Neural progenitor cell (in vitro differentiated cells): ENCODE measurements at regions not wholly inside any gene's neighbourhood (a gene's known extent, or its start where the extent isn't known, plus 50 kb on each side); places are given as distances from the start of the nearest gene placed in this dataset.
"Not testable (repeated sequence)": the region's sequence is repeated elsewhere in the genome, so short reads cannot be mapped to it uniquely, and the experiment has no call there.

ENCODE experiments used
- DNase-seq: peaks from one replicate; pipeline ENCODE4 v3.0.0-alpha.2; 2016; ENCODE audit warnings: low spot score
- H2AFZ ChIP-seq: fragments of 200-600 bp; sonication (generic); replicated peaks from 2 replicates; pipeline ENCODE4 v1.6.1; 2016; ENCODE audit warnings: antibody characterized with exemption
- H3F3A ChIP-seq: fragments of 200-600 bp; sonication (generic); 2 replicates; pipeline ENCODE4 v1.6.1; 2016; ENCODE audit warnings: antibody characterized with exemption, low read depth
- H3K27ac ChIP-seq: fragments of 200-600 bp; sonication (generic); 2 replicates; pipeline ENCODE4 v1.5.1; 2016; ENCODE audit warnings: mild to moderate bottlenecking
- H3K27me3 ChIP-seq: fragments of 200-600 bp; sonication (generic); 2 replicates; pipeline ENCODE4 v1.6.1; 2016; ENCODE audit warnings: mild to moderate bottlenecking, moderate library complexity
- H3K36me3 ChIP-seq: fragments of 200-600 bp; sonication (generic); 2 replicates; pipeline ENCODE4 v1.5.1; 2016
- H3K4me1 ChIP-seq: fragments of 200-600 bp; sonication (generic); 2 replicates; pipeline ENCODE4 v1.6.1; 2016; ENCODE audit warnings: mixed run types
- H3K4me2 ChIP-seq: fragments of 200-600 bp; sonication (generic); 2 replicates; pipeline ENCODE4 v1.6.1; 2016
- H3K4me3 ChIP-seq: fragments of 200-600 bp; sonication (generic); 2 replicates; pipeline ENCODE4 v1.5.1; 2016
- H3K79me2 ChIP-seq: fragments of 200-600 bp; sonication (generic); 2 replicates; pipeline ENCODE4 v1.6.1; 2016; ENCODE audit warnings: low read depth
- H3K9ac ChIP-seq: fragments of 200-600 bp; sonication (generic); 2 replicates; pipeline ENCODE4 v1.6.1; 2016
- H3K9me3 ChIP-seq: fragments of 200-600 bp; sonication (generic); 2 replicates; pipeline ENCODE4 v1.5.1; 2016; ENCODE audit warnings: low read depth
- H4K20me1 ChIP-seq: fragments of 200-600 bp; sonication (generic); 2 replicates; pipeline ENCODE4 v1.6.1; 2016; ENCODE audit warnings: low read depth
- H3K27ac Mint-ChIP-seq: 3 replicates; pipeline ENCODE4 v1.8.0; 2021; ENCODE audit warnings: mixed read lengths
- H3K27me3 Mint-ChIP-seq: 2 replicates; pipeline ENCODE4 v1.8.0; 2022; ENCODE audit warnings: low read depth, mild to moderate bottlenecking, inconsistent platforms, moderate library complexity, mixed read lengths; ENCODE audit not compliant: insufficient read depth
- H3K36me3 Mint-ChIP-seq: 3 replicates; pipeline ENCODE4 v1.8.0; 2021; ENCODE audit warnings: mixed read lengths
- H3K4me1 Mint-ChIP-seq: 3 replicates; pipeline ENCODE4 v1.8.0; 2021; ENCODE audit warnings: mixed read lengths
- H3K4me3 Mint-ChIP-seq: 3 replicates; pipeline ENCODE4 v1.8.0; 2021; ENCODE audit warnings: mild to moderate bottlenecking, moderate library complexity, mixed read lengths
- H3K9me3 Mint-ChIP-seq: 3 replicates; pipeline ENCODE4 v1.8.0; 2020; ENCODE audit warnings: mixed read lengths
- CTCF ChIP-seq: fragments of 200-600 bp; sonication (generic); IDR thresholded peaks from 2 replicates; pipeline ENCODE4 v1.5.1; 2017; ENCODE audit warnings: antibody characterized with exemption, mild to moderate bottlenecking
- EZH2 ChIP-seq: fragments of 200-600 bp; sonication (generic); IDR thresholded peaks from 2 replicates; pipeline ENCODE4 v1.6.1; 2017; ENCODE audit warnings: antibody characterized with exemption, mild to moderate bottlenecking, moderate library complexity
- EZH2phosphoT487 ChIP-seq: fragments of 200-600 bp; sonication (generic); IDR thresholded peaks from 2 replicates; pipeline ENCODE4 v1.6.1; 2017; ENCODE audit warnings: antibody characterized with exemption

- Histone ChIP-seq H3K27me3 (no peaks in the 10 kb centered on the region), H3K4me1 (no peaks in the 10 kb centered on the region), H3F3A (no peaks in the 10 kb centered on the region), H4K20me1 (no peaks in the 10 kb centered on the region), H3K9me3 (no peaks in the 10 kb centered on the region), H3K4me2 (no peak overlapping the region), H3K9ac (no peak overlapping the region), H3K36me3 (no peaks in the 10 kb centered on the region), H3K27ac (no peak overlapping the region), H3K4me3 (no peak overlapping the region), H3K79me2 (no peaks in the 10 kb centered on the region), H2AFZ (peak overlapping the region; percentile 74)
- H3K9me3 Mint-ChIP-seq: no peaks in the 10 kb centered on the region
- H3K36me3 Mint-ChIP-seq: no peaks in the 10 kb centered on the region
- no peak overlapping the region for H3K27ac Mint-ChIP-seq
- no peaks in the 10 kb centered on the region for H3K27me3 Mint-ChIP-seq
- H3K4me3 Mint-ChIP-seq: no peak overlapping the region
- peaks cover 4% of the 10 kb centered on the region for H3K4me1 Mint-ChIP-seq
- no peak for DNase-seq
- TF ChIP-seq EZH2phosphoT487 (no peak), CTCF (no peak), EZH2 (no peak)
Observed at GRCh38 chr2:52260904-52261303, 1229.0 kb upstream of the NRXN1 start.

- H3K4me2 ChIP-seq, H4K20me1 ChIP-seq, H3K4me1 Mint-ChIP-seq, H3F3A ChIP-seq, H3K27me3 ChIP-seq, H3K9ac ChIP-seq, H3K27ac Mint-ChIP-seq, H3K27ac ChIP-seq, H3K36me3 Mint-ChIP-seq, H3K4me3 Mint-ChIP-seq, H3K9me3 ChIP-seq, H3K4me1 ChIP-seq, H3K27me3 Mint-ChIP-seq, H3K4me3 ChIP-seq, H3K9me3 Mint-ChIP-seq, H2AFZ ChIP-seq, H3K36me3 ChIP-seq, DNase-seq, H3K79me2 ChIP-seq: not testable (repeated sequence)
Observed at GRCh38 chr2:52258967-52259366, 1227.0 kb upstream of the NRXN1 start.

- Histone ChIP-seq H3K4me1 (no peaks in the 10 kb centered on the region), H3K27me3 (no peaks in the 10 kb centered on the region), H3K27ac (no peak overlapping the region), H4K20me1 (no peaks in the 10 kb centered on the region), H3K9me3 (no peaks in the 10 kb centered on the region), H3K9ac (no peak overlapping the region), H3K4me3 (no peak overlapping the region), H3K4me2 (no peak overlapping the region), H3K36me3 (no peaks in the 10 kb centered on the region), H3F3A (no peaks in the 10 kb centered on the region), H2AFZ (no peak overlapping the region), H3K79me2 (no peaks in the 10 kb centered on the region)
- H3K36me3 Mint-ChIP-seq: no peaks in the 10 kb centered on the region
- no peak for TF ChIP-seq CTCF
- no peak overlapping the region for H3K4me3 Mint-ChIP-seq
- H3K9me3 Mint-ChIP-seq: no peaks in the 10 kb centered on the region
- DNase-seq: no peak
- H3K27me3 Mint-ChIP-seq: peaks cover 2% of the 10 kb centered on the region
- H3K4me1 Mint-ChIP-seq: no peaks in the 10 kb centered on the region
- no peak overlapping the region for H3K27ac Mint-ChIP-seq
Observed at GRCh38 chr2:52258038-52258437, 1226.1 kb upstream of the NRXN1 start.

- Histone ChIP-seq H3K27me3 (no peaks in the 10 kb centered on the region), H3K4me2 (no peak overlapping the region), H2AFZ (no peak overlapping the region), H3F3A (no peaks in the 10 kb centered on the region), H3K36me3 (no peaks in the 10 kb centered on the region), H3K27ac (no peak overlapping the region), H3K9ac (no peak overlapping the region), H3K9me3 (no peaks in the 10 kb centered on the region), H3K79me2 (no peaks in the 10 kb centered on the region), H3K4me3 (no peak overlapping the region), H3K4me1 (no peaks in the 10 kb centered on the region), H4K20me1 (no peaks in the 10 kb centered on the region)
- no peaks in the 10 kb centered on the region for H3K9me3 Mint-ChIP-seq
- H3K27ac Mint-ChIP-seq: no peak overlapping the region
- peaks cover 2% of the 10 kb centered on the region for H3K27me3 Mint-ChIP-seq
- H3K36me3 Mint-ChIP-seq: no peaks in the 10 kb centered on the region
- TF ChIP-seq CTCF (no peak), EZH2 (no peak), EZH2phosphoT487 (no peak)
- no peak for DNase-seq
- no peaks in the 10 kb centered on the region for H3K4me1 Mint-ChIP-seq
- H3K4me3 Mint-ChIP-seq: no peak overlapping the region
Observed at GRCh38 chr2:52253416-52253980, 1221.6 kb upstream of the NRXN1 start.
